Endodermal cell (in vitro differentiated cells): ENCODE measurements at regions not wholly inside any gene's neighbourhood (a gene's known extent, or its start where the extent isn't known, plus 50 kb on each side); places are given as distances from the start of the nearest gene placed in this dataset.

ENCODE experiments used
- DNase-seq: peaks from one replicate; pipeline ENCODE4 v3.0.0-alpha.2; 2017
- H3K27ac ChIP-seq: 2 replicates; pipeline ENCODE4 v1.5.1; 2013; ENCODE audit warnings: mild to moderate bottlenecking, low read depth, low read length, moderate library complexity
- H3K27me3 ChIP-seq: 2 replicates; pipeline ENCODE4 v1.6.1; 2013; ENCODE audit warnings: mild to moderate bottlenecking, low read length, moderate library complexity; ENCODE audit not compliant: insufficient read depth, control insufficient read depth, poor library complexity, severe bottlenecking
- H3K36me3 ChIP-seq: 2 replicates; pipeline ENCODE4 v1.7.0; 2013; ENCODE audit warnings: mild to moderate bottlenecking, low read length, moderate library complexity; ENCODE audit not compliant: control insufficient read depth, insufficient read depth
- H3K4me1 ChIP-seq: one replicate; pipeline ENCODE4 v1.7.0; 2013; ENCODE audit warnings: low read length; ENCODE audit not compliant: control insufficient read depth, insufficient read depth
- H3K4me3 ChIP-seq: 2 replicates; pipeline ENCODE4 v1.5.1; 2013; ENCODE audit warnings: mild to moderate bottlenecking, low read length, moderate library complexity
- H3K9ac ChIP-seq: 2 replicates; pipeline ENCODE4 v1.6.1; 2013; ENCODE audit warnings: mild to moderate bottlenecking, low read length, moderate library complexity; ENCODE audit not compliant: poor library complexity, severe bottlenecking; ENCODE audit errors: extremely low read depth
- H3K9me3 ChIP-seq: 2 replicates; pipeline ENCODE4 v1.6.1; 2013; ENCODE audit warnings: mild to moderate bottlenecking, low read length, moderate library complexity; ENCODE audit not compliant: control insufficient read depth
- H3K27ac Mint-ChIP-seq: 2 replicates; pipeline ENCODE4 v1.8.0; 2020; ENCODE audit warnings: mixed read lengths
- H3K27me3 Mint-ChIP-seq: 2 replicates; pipeline ENCODE4 v1.8.0; 2021; ENCODE audit warnings: mild to moderate bottlenecking, mixed read lengths; ENCODE audit not compliant: insufficient read depth
- H3K36me3 Mint-ChIP-seq: 2 replicates; pipeline ENCODE4 v1.8.0; 2020; ENCODE audit warnings: low read depth, mixed read lengths
- H3K4me1 Mint-ChIP-seq: 2 replicates; pipeline ENCODE4 v1.8.0; 2020; ENCODE audit warnings: mixed read lengths
- H3K4me3 Mint-ChIP-seq: 2 replicates; pipeline ENCODE4 v1.8.0; 2020; ENCODE audit warnings: mild to moderate bottlenecking, moderate library complexity, mixed read lengths
- H3K9me3 Mint-ChIP-seq: 2 replicates; pipeline ENCODE4 v1.8.0; 2020; ENCODE audit warnings: mild to moderate bottlenecking, mixed read lengths
- WGBS, 2 experiments: methylation state at CpG; one replicate each; pipeline versions ENCODE4 v1.1.5 to v1.1.7; 2013; ENCODE audit warnings: missing lambda C conversion rate in 2 of 2, mixed read lengths in 1 of 2; ENCODE audit not compliant: insufficient coverage in 1 of 2, insufficient read length in 1 of 2; 5-methylcytosine and 5-hydroxymethylcytosine counted together
- TF ChIP-seq, protein P1 (sequence below): fragments of 200-600 bp; sonication (generic); conservative IDR thresholded peaks from 2 replicates; pipeline ENCODE4 v1.5.0; 2021; ENCODE audit warnings: antibody characterized with exemption, mild to moderate bottlenecking

DNA sequence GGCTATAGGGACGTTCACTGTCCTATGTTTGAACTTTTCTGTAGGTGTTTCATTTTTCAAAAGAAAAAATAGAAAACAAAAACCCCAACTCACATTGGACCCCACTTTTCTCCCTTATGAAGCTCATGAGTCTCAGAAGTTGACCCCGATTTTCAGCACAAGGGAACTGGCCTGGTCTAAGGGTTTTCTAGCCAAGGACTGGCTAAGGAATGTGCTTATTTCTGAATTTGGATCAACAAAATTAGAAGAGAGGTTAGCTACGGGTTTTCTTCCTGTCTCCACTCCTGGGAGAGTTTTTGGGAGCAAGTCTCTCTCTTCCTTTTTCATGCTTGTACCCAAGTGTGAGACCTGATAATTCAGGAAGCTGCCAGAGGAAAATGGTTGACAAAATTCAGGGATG is 453.2 kb downstream of the KLF12 start:
- H3K36me3 Mint-ChIP-seq, result peaks cover 5% of the 10 kb centered on the region
- TF ChIP-seq, protein P1, sequence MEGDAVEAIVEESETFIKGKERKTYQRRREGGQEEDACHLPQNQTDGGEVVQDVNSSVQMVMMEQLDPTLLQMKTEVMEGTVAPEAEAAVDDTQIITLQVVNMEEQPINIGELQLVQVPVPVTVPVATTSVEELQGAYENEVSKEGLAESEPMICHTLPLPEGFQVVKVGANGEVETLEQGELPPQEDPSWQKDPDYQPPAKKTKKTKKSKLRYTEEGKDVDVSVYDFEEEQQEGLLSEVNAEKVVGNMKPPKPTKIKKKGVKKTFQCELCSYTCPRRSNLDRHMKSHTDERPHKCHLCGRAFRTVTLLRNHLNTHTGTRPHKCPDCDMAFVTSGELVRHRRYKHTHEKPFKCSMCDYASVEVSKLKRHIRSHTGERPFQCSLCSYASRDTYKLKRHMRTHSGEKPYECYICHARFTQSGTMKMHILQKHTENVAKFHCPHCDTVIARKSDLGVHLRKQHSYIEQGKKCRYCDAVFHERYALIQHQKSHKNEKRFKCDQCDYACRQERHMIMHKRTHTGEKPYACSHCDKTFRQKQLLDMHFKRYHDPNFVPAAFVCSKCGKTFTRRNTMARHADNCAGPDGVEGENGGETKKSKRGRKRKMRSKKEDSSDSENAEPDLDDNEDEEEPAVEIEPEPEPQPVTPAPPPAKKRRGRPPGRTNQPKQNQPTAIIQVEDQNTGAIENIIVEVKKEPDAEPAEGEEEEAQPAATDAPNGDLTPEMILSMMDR, result no peak

DNA sequence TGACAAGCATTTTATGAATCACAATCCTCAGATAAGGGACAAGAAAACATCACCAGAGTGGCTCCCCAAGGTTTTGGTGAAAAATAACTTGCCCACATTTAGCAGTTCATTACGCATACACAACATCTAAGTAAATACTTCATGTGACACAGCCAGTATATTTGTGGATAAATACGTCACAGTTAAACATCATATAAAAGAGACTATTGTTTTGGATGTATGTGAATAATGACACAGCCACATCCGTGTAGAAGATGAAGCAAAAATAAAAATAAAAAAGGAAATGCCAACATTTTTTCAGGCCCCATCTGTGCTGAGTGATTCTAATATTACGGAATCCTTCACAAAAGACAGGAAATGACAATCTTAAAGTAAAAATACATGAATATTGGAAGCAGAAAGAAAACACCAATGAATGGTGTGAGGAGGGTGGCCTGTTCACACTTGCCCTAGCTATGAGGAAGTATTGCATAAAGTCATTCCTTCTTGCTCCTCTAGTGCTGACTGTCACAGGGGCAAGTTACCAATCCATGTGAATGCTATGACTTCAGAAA is 457.1 kb downstream of the KLF12 start:
- TF ChIP-seq, protein P1, result no peak
- no peaks in the 10 kb centered on the region for H3K9me3 ChIP-seq
- no peak overlapping the region for H3K27ac ChIP-seq
- no peak overlapping the region for H3K9ac ChIP-seq
- Mint-ChIP-seq H3K27ac (peak overlapping the region; percentile 48), H3K4me1 (peaks cover 34% of the 10 kb centered on the region), H3K9me3 (no peaks in the 10 kb centered on the region), H3K4me3 (no peak overlapping the region), H3K36me3 (peaks cover 5% of the 10 kb centered on the region), H3K27me3 (no peaks in the 10 kb centered on the region)
- WGBS, 2 experiments, result 83 to 100% methylated on average over 2 to 3 of the region's 4 CpGs
- no peaks in the 10 kb centered on the region for H3K36me3 ChIP-seq
- H3K4me1 ChIP-seq, result peaks cover 13% of the 10 kb centered on the region
- no peaks in the 10 kb centered on the region for H3K27me3 ChIP-seq
- H3K4me3 ChIP-seq, result no peak overlapping the region
- no peak for DNase-seq

More for the DNA sequence above, 453.2 kb downstream of the KLF12 start:
- DNase-seq, result no peak
- peaks cover 7% of the 10 kb centered on the region for H3K4me1 ChIP-seq
- no peaks in the 10 kb centered on the region for H3K36me3 ChIP-seq
- H3K27ac Mint-ChIP-seq, result no peak overlapping the region
- no peaks in the 10 kb centered on the region for H3K27me3 ChIP-seq
- H3K4me3 ChIP-seq, result no peak overlapping the region
- H3K27me3 Mint-ChIP-seq, result no peaks in the 10 kb centered on the region
- no peaks in the 10 kb centered on the region for H3K9me3 Mint-ChIP-seq
- 85 to 97% methylated on average over 3 of the region's 3 CpGs for WGBS, 2 experiments
- no peaks in the 10 kb centered on the region for H3K9me3 ChIP-seq
- H3K27ac ChIP-seq, result no peak overlapping the region
- no peak overlapping the region for H3K4me3 Mint-ChIP-seq
- H3K4me1 Mint-ChIP-seq, result peaks cover 26% of the 10 kb centered on the region
- H3K9ac ChIP-seq, result no peak overlapping the region

- Histone ChIP-seq H3K9me3 (no peaks in the 10 kb centered on the region), H3K4me3 (no peak overlapping the region), H3K36me3 (no peaks in the 10 kb centered on the region), H3K9ac (no peak overlapping the region), H3K27me3 (no peaks in the 10 kb centered on the region), H3K4me1 (peaks cover 13% of the 10 kb centered on the region), H3K27ac (no peak overlapping the region)
- TF ChIP-seq, protein P1, result no peak
- WGBS, 2 experiments, result 60 to 83% methylated on average over 1 to 2 of the region's 2 CpGs
- Mint-ChIP-seq H3K36me3 (peaks cover 3% of the 10 kb centered on the region), H3K4me1 (peaks cover 34% of the 10 kb centered on the region), H3K27me3 (no peaks in the 10 kb centered on the region), H3K4me3 (no peak overlapping the region), H3K9me3 (no peaks in the 10 kb centered on the region), H3K27ac (peak overlapping the region; percentile 48)
- no peak for DNase-seq
Measured at GRCh38 chr13:73676550-73677047, 457.6 kb downstream of the KLF12 start.
